Mesothelial cell of epicardium (in vitro differentiated cells): ENCODE measurements at regions not wholly inside any gene's neighbourhood (a gene's known extent, or its start where the extent isn't known, plus 50 kb on each side); places are given as distances from the start of the nearest gene placed in this dataset.

Experiments
- DNase-seq, 2 experiments: peaks; one replicate each; pipeline ENCODE4 v3.0.0; 2021; ENCODE audit warnings: low spot score in 2 of 2; ENCODE audit not compliant: unreplicated experiment in 2 of 2
- H3K27ac Mint-ChIP-seq: 2 replicates; pipeline ENCODE4 v1.8.0; 2021; ENCODE audit warnings: mixed read lengths
- H3K27me3 Mint-ChIP-seq: 2 replicates; pipeline ENCODE4 v1.8.0; 2021; ENCODE audit warnings: low read depth, mixed read lengths
- H3K36me3 Mint-ChIP-seq: 2 replicates; pipeline ENCODE4 v1.8.0; 2021; ENCODE audit warnings: mixed read lengths
- H3K4me1 Mint-ChIP-seq: 2 replicates; pipeline ENCODE4 v1.8.0; 2021; ENCODE audit warnings: mixed read lengths
- H3K4me3 Mint-ChIP-seq: 2 replicates; pipeline ENCODE4 v1.8.0; 2021; ENCODE audit warnings: mild to moderate bottlenecking, moderate library complexity, mixed read lengths
- H3K9me3 Mint-ChIP-seq: 2 replicates; pipeline ENCODE4 v1.8.0; 2021; ENCODE audit warnings: mixed read lengths
- TF ChIP-seq, protein P1 (sequence below): fragments of 200-600 bp; sonication (generic); IDR thresholded peaks from one replicate; pipeline ENCODE4 v1.5.0; 2021; ENCODE audit warnings: antibody characterized with exemption; ENCODE audit not compliant: unreplicated experiment

DNA sequence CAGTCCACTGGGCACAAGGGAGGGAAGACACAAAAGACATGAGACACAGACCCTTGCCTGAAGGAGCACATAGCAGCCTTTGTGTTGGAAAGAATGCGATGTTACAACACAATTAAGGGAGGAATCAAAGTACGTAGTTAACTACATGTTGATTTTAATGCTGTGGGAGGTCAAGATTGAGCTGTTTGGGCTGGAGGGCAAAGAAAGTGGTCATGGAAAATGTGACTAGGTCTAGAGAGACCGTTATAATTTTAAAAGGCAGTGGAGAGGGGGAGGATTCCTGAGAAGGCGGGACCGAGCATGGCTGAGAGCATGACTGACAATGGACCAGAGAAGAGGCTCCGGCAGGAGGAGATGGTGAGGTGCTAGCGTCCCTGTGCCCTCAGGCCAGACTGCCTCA lies 111.8 kb upstream of the ATP1A1 start:
- Mint-ChIP-seq H3K36me3 (no peaks in the 10 kb centered on the region), H3K9me3 (no peaks in the 10 kb centered on the region), H3K27ac (no peak overlapping the region), H3K4me1 (no peaks in the 10 kb centered on the region), H3K27me3 (no peaks in the 10 kb centered on the region), H3K4me3 (no peak overlapping the region)
- TF ChIP-seq, protein P1, sequence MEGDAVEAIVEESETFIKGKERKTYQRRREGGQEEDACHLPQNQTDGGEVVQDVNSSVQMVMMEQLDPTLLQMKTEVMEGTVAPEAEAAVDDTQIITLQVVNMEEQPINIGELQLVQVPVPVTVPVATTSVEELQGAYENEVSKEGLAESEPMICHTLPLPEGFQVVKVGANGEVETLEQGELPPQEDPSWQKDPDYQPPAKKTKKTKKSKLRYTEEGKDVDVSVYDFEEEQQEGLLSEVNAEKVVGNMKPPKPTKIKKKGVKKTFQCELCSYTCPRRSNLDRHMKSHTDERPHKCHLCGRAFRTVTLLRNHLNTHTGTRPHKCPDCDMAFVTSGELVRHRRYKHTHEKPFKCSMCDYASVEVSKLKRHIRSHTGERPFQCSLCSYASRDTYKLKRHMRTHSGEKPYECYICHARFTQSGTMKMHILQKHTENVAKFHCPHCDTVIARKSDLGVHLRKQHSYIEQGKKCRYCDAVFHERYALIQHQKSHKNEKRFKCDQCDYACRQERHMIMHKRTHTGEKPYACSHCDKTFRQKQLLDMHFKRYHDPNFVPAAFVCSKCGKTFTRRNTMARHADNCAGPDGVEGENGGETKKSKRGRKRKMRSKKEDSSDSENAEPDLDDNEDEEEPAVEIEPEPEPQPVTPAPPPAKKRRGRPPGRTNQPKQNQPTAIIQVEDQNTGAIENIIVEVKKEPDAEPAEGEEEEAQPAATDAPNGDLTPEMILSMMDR, result no peak
- no peak for DNase-seq

DNA sequence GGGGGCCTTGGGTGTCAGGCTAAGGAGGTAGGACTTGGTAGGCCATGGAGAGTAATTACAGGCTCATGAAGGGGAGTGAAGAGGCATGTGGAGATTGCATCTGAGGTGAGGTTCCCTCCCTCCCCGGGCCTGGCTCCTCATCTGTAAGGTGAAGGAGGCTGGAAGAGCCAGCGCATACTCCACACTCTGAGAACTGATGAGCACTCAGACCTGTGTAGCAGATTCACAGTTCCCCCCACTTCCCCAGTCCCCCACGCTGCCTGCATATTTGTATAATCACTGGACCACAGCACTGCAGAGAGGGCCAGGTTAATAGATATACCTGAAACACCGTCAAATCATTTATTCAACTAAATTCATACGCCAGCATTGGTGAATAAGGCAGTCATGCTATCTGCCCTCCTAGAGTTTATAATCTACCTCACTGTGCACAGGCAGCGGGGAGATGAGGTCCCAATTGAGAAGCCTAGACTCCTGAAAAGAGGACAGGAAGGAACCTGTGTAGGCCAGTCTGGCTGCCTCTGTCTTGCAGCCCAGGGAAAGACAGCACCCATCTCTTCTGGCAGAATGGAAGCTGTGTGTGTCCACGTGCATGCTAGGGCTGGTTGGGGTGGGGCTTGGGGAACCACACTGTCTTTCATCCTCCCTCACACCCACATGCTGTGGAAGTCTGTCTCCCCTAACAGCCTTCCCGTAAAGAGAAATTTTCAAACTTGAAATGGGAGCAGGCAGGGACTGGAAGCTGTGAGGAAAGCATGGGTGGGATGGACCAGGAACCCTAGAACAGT lies 110.6 kb upstream of the ATP1A1 start:
- DNase-seq, result no peak
- H3K27ac Mint-ChIP-seq, result no peak overlapping the region
- TF ChIP-seq, protein P1, result no peak
- no peaks in the 10 kb centered on the region for H3K36me3 Mint-ChIP-seq
- no peaks in the 10 kb centered on the region for H3K4me1 Mint-ChIP-seq
- no peak overlapping the region for H3K4me3 Mint-ChIP-seq
- no peaks in the 10 kb centered on the region for H3K9me3 Mint-ChIP-seq
- H3K27me3 Mint-ChIP-seq, result no peaks in the 10 kb centered on the region

DNA sequence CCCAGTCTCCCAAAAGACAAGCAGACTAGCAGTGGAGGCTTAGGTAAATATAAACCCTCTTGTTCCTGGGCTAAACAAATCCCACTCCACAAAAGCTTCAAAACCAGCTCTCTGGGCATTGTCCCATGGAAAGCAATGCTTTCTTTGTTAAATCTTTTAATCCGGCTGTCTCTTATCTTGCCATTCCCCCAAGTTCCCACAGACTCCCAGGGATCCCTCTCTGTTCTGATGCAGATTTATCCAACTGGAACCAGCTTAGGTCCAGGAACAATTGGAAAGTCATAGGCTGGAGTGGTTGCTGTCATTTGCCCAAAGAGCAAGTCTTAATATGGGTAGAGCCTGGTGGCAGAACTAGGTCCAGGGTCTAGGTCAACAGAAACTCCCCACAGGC lies 110.1 kb upstream of the ATP1A1 start:
- TF ChIP-seq, protein P1, result no peak

DNA sequence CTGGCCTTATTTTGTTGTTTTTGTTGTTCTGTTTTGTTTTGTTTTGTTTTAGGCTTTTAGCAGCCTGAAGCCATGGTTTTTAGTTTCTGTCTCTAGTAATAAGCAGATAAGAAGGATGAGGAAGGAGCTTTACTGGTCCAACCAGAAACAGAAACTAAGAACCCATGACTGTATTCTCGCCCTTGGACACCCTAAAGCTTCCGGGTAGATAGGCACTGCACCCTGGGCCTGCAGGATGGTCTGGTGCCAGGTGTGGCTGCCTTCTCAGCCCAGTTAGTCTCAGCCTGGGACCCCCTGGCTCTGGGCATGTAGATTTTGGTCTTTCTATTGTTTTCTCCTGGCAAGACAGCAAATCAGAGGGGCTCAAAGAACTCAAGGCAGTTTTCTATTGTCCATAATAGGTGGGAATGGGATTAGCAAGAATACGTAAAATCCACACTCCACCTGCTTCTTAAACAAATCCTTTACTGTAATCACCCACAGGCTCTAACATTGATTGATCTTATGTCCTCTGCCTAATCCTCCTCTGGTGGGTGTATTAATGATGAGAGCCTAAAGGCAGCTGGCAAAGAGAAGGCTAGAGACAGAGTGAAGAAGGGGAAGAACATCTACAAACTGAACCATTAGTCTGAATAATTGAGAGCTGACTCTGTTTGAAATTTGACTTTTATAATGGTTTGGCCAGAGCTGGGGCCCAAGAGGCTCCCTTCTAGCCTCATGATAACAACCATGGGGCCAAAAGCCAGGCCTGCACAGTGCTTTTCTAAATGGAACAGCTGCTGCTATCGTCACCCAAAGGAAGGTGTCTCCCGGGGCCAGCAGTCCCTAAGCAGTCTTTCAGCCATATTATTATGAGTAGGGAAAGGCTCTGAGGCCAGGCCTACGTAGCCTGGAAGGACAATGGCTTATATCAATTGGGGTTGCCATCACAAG lies 106.8 kb upstream of the ATP1A1 start:
- TF ChIP-seq, protein P1, result no peak
- no peaks in the 10 kb centered on the region for H3K9me3 Mint-ChIP-seq
- peaks cover 3% of the 10 kb centered on the region for H3K4me1 Mint-ChIP-seq
- H3K27me3 Mint-ChIP-seq, result no peaks in the 10 kb centered on the region
- H3K4me3 Mint-ChIP-seq, result no peak overlapping the region
- no peak overlapping the region for H3K27ac Mint-ChIP-seq
- no peaks in the 10 kb centered on the region for H3K36me3 Mint-ChIP-seq
- no peak for DNase-seq

More for the DNA sequence above, 110.1 kb upstream of the ATP1A1 start:
- H3K4me3 Mint-ChIP-seq, result no peak overlapping the region
- DNase-seq, result no peak
- H3K27me3 Mint-ChIP-seq, result no peaks in the 10 kb centered on the region
- no peak overlapping the region for H3K27ac Mint-ChIP-seq
- no peaks in the 10 kb centered on the region for H3K9me3 Mint-ChIP-seq
- no peaks in the 10 kb centered on the region for H3K4me1 Mint-ChIP-seq
- H3K36me3 Mint-ChIP-seq, result no peaks in the 10 kb centered on the region

DNA sequence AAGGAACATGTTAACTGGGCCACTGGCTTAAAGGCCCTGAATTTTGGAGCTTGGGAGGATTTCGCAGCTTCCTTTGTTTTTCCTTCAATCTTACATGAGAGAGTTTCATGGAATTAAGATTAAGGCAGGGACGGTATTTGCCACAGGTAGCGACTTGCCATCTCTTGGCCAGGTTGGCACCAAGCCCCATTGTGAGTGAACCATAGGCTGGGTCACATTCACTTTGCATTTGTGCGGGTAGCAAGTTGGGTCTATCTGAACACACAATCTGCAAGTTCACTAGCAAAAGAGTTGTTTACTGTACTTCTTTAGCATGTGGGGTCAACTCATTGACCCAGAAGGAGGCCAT lies 106.2 kb upstream of the ATP1A1 start:
- no peaks in the 10 kb centered on the region for H3K36me3 Mint-ChIP-seq
- H3K4me3 Mint-ChIP-seq, result no peak overlapping the region
- H3K9me3 Mint-ChIP-seq, result no peaks in the 10 kb centered on the region
- H3K4me1 Mint-ChIP-seq, result peaks cover 3% of the 10 kb centered on the region
- H3K27ac Mint-ChIP-seq, result no peak overlapping the region
- TF ChIP-seq, protein P1, result no peak
- no peak for DNase-seq
- H3K27me3 Mint-ChIP-seq, result no peaks in the 10 kb centered on the region
